ENCODE measurements at regions not wholly inside any gene's neighbourhood (a gene's known extent, or its start where the extent isn't known, plus 50 kb on each side); places are given as distances from the start of the nearest gene placed in this dataset.

GRCh38 chr4:128665514-128665913 is 144.0 kb upstream of the JADE1 start:
- Histone ChIP-seq H3K27ac (ENCODE audit: extremely low read depth, low read depth, low read length) (no peak overlapping the region), H3K36me3 (ENCODE audit: control insufficient read depth in 2 of 2, insufficient read depth in 1 of 2, low read length in 2 of 2) (no peaks in the 10 kb centered on the region), H3K9me3 (ENCODE audit: control insufficient read depth, insufficient read depth, low read depth, low read length) (no peaks in the 10 kb centered on the region), H3K4me1 (ENCODE audit: control insufficient read depth, insufficient read depth, low read length) (no peaks in the 10 kb centered on the region), H3K4me3 (ENCODE audit: low read depth, low read length) (no peak overlapping the region)
- 0 out of 2 replicates have a peak, but pooled peaks have one; percentile 5 for TF ChIP-seq ATF2 (tag by site-specific recombination; IDR thresholded peaks at IDR 0.05; ENCODE audit: low read depth)
- no peak for TF ChIP-seq ZNF510 (tag by site-specific recombination; IDR thresholded peaks at IDR 0.05; ENCODE audit: insufficient replicate concordance)
- ChIA-PET CTCF (no interaction called here), POLR2A (no interaction called here)

- Histone ChIP-seq H3K4me1 (ENCODE audit: control insufficient read depth, insufficient read depth, low read length) (no peaks in the 10 kb centered on the region), H3K27ac (ENCODE audit: extremely low read depth, low read depth, low read length) (no peak overlapping the region), H3K4me3 (ENCODE audit: low read depth, low read length) (no peak overlapping the region), H3K9me3 (ENCODE audit: control insufficient read depth, insufficient read depth, low read depth, low read length) (no peaks in the 10 kb centered on the region), H3K36me3 (ENCODE audit: control insufficient read depth in 2 of 2, insufficient read depth in 1 of 2, low read length in 2 of 2) (no peaks in the 10 kb centered on the region)
- no peak for TF ChIP-seq ZNF776 (tag by site-specific recombination; IDR thresholded peaks at IDR 0.05; ENCODE audit: borderline replicate concordance)
- no peak for TF ChIP-seq PRDM6 (tag by site-specific recombination; IDR thresholded peaks at IDR 0.05)
- TF ChIP-seq ZNF830 (tag by site-specific recombination; IDR thresholded peaks at IDR 0.05; ENCODE audit: low read depth), result no peak
- no peak for TF ChIP-seq ZNF660 (tag by site-specific recombination; IDR thresholded peaks at IDR 0.05)
- TF ChIP-seq ZNF146 (tag by site-specific recombination; IDR thresholded peaks at IDR 0.05), result no peak
- no peak for TF ChIP-seq ZFP37 (tag by site-specific recombination; IDR thresholded peaks at IDR 0.05)
- TF ChIP-seq KLF1 (tag by site-specific recombination; IDR thresholded peaks at IDR 0.05), result no peak
- TF ChIP-seq ZNF23 (tag by site-specific recombination; IDR thresholded peaks at IDR 0.05; ENCODE audit: borderline replicate concordance), result no peak
- no peak for TF ChIP-seq ZNF140 (tag by site-specific recombination; IDR thresholded peaks at IDR 0.05)
- no peak for TF ChIP-seq ZFP41 (tag by site-specific recombination; IDR thresholded peaks at IDR 0.05; ENCODE audit: borderline replicate concordance)
- no peak for TF ChIP-seq INSM2 (tag by site-specific recombination; IDR thresholded peaks at IDR 0.05)
- no peak for TF ChIP-seq ZNF585B (tag by site-specific recombination; IDR thresholded peaks at IDR 0.05)
- TF ChIP-seq KLF9 (tag by site-specific recombination; IDR thresholded peaks at IDR 0.05; ENCODE audit: low read depth), result no peak
- POLR2A ChIA-PET, result no interaction called here
- CTCF ChIA-PET, result no interaction called here
These were observed 146.2 kb upstream of the JADE1 start for GRCh38 chr4:128663325-128663724.

GRCh38 chr4:128661479-128661878 is 148.0 kb upstream of the JADE1 start:
- H3K9me3 ChIP-seq (ENCODE audit: control insufficient read depth, insufficient read depth, low read depth, low read length), result no peaks in the 10 kb centered on the region
- no peak overlapping the region for H3K27ac ChIP-seq (ENCODE audit: extremely low read depth, low read depth, low read length)
- H3K4me1 ChIP-seq (ENCODE audit: control insufficient read depth, insufficient read depth, low read length), result no peaks in the 10 kb centered on the region
- ChIA-PET CTCF (no interaction called here), POLR2A (no interaction called here)
- H3K4me3 ChIP-seq (ENCODE audit: low read depth, low read length), result no peak overlapping the region
- H3K36me3 ChIP-seq (ENCODE audit: control insufficient read depth in 2 of 2, insufficient read depth in 1 of 2, low read length in 2 of 2), result no peaks in the 10 kb centered on the region
- no peak for TF ChIP-seq ZNF513 (tag by site-specific recombination; IDR thresholded peaks at IDR 0.05)
- no peak for TF ChIP-seq GLIS2 (tag by site-specific recombination; IDR thresholded peaks at IDR 0.05)
- TF ChIP-seq ZNF837 (tag by site-specific recombination; IDR thresholded peaks at IDR 0.05), result no peak
- TF ChIP-seq ZNF529 (tag by site-specific recombination; IDR thresholded peaks at IDR 0.05; ENCODE audit: insufficient replicate concordance), result no peak
- TF ChIP-seq ZNF473 (tag by site-specific recombination; IDR thresholded peaks at IDR 0.05), result no peak
- TF ChIP-seq ZNF311 (tag by site-specific recombination; IDR thresholded peaks at IDR 0.05; ENCODE audit: borderline replicate concordance), result no peak
- no peak for TF ChIP-seq ZNF155 (tag by site-specific recombination; IDR thresholded peaks at IDR 0.05)
- no peak for TF ChIP-seq SALL2 (tag by site-specific recombination; IDR thresholded peaks at IDR 0.05; ENCODE audit: borderline replicate concordance)
- no peak for TF ChIP-seq ZSCAN4 (tag by site-specific recombination; IDR thresholded peaks at IDR 0.05)
- TF ChIP-seq ZNF354C (tag by site-specific recombination; IDR thresholded peaks at IDR 0.05; ENCODE audit: borderline replicate concordance, low read depth), result no peak

Measured in HEK293 (cell line).